Stimulated activated CD8-positive, alpha-beta memory T cell treated with anti-CD3 and anti-CD28 coated beads, Interleukin-4, amount 100 ng/mL, for 4 hours (primary cell): ENCODE measurements at regions not wholly inside any gene's neighbourhood (a gene's known extent, or its start where the extent isn't known, plus 50 kb on each side); places are given as distances from the start of the nearest gene placed in this dataset.

Experiments used
- DNase-seq, 2 donors: peaks; one replicate each; pipeline ENCODE4 v3.0.0-alpha.2; 2020; ENCODE audit warnings: low read depth in 2 of 2, low spot score in 1 of 2

DNA sequence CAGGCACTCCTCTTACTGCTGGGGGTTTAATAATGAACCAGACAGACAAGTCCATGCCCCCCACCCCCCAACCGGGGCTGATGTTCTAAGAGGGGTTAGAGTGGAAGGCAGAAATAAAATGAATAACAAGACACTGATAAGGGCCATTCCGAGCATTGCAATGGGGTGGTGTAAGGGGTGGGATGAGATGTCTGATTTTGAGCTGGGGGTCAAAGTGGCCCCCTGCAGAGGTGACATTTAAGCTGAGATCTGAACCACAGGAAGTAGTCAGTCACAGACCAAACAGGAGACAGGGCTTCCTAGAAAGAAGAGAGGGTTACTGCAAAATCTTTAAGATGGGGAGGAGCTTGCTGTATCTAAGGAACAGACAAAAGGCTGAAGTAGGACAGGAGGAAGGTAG, 180.6 kb upstream of the SH3BP4 start:
- no peak for DNase-seq

DNA sequence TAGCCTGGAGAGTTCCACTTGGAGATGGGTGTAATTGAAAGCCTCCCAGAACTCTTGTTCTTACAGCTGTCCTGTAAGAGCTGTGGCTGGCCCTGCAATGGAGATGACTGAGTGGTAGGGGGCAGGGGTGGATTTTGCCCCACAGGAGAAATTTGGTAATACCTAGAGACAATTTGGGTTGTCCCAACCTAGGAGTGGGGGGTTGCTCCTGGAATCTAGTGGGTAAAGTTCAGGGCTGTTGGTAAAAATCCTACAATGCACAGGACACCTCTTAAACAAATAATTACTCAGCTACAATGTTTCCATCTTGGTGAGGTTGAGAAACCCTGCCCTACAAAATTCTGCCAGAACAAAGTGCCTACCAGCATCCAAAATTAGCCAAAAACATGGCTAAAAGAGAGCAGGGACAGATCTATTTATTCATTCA, 181.1 kb upstream of the SH3BP4 start:
- no peak for DNase-seq

DNA sequence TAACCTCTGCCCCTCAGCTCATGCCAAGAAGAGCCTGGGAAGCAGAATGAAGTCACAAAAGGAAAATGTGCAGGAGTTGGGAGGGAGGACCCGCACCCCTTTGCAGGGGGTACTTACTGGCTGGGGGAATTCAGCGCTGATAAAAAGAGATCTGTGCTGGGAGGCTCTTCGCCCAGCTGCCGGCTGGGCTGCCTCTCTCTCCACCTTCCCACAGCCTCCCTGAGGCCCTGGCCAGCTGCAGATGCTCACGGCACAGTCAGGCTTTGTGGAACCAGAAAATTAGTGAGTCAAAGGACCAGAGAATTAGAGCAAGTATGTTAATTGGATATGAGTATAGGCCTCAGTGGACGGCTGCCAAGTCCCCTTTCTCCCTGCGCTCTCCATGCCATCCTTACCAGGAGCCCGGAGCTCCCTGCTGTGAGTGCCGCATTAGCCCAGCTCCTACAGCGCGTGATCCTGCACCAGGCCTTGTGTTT, 181.7 kb upstream of the SH3BP4 start:
- no peak for DNase-seq

DNA sequence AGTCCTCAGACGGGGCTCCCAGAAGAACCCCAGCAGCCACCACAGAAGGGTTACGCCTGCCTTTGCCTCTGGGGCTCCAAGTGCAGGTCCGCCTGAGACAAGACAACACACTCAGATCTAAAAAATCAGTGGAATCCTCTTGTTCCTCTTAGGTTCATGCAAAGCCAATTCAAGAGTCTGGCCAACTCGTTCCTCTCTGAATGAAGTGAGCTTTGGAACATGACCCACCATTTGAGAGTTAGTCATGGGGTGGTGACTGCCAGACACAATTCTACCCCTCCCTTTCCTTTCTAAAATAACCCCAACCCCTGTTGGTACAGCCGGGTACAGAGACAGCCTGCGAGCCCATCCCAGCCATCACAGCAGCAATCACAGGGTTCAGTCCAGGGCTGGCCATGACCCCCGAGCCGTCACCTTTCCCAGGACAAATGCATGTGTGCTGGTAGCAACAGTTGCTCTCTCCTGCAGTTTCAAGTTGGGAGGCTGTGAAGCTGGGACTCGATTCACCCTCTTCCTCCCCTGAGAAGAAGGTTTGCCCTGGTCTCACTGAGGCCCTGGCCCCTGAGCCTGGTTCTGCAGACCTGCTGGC, 183.1 kb upstream of the SH3BP4 start:
- no peak for DNase-seq

DNA sequence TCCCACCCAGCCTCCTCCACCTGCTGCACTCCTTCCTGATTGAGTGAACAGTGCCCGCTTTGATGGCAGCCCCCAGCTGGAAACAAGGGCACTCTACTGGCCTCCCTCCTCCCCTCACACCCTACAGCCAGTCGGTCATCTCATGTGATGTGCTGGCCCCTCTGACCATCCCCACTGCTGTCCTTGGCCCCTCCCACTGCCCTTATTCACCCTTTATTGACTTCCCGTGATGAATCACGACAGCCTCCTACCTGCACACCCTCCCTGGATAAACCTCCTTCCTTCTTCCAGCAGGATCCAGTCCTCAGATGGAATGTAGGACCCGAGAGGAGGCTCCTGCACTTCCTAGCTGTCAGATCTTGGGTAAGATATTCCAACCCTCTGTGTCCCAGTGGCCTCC, 186.5 kb upstream of the SH3BP4 start:
- no peak for DNase-seq

DNA sequence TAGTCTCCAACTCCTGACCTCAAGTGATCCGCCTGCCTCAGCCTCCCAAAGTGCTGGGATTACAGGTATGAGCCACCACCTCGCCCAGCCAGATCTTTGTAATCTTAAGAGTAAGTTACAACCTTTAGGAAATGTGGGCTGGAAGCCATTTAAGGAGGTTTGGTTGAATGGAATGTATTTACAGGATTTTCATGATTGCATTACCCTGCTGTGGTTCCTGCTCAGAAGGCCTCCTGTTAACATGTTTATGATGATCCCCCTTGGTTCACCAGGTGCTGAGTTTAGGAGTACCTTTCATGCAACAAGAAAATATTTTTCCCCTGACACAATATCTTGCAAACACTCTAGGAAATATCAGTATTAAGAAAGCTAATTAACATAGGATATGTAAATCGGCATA, 187.4 kb upstream of the SH3BP4 start:
- no peak for DNase-seq

DNA sequence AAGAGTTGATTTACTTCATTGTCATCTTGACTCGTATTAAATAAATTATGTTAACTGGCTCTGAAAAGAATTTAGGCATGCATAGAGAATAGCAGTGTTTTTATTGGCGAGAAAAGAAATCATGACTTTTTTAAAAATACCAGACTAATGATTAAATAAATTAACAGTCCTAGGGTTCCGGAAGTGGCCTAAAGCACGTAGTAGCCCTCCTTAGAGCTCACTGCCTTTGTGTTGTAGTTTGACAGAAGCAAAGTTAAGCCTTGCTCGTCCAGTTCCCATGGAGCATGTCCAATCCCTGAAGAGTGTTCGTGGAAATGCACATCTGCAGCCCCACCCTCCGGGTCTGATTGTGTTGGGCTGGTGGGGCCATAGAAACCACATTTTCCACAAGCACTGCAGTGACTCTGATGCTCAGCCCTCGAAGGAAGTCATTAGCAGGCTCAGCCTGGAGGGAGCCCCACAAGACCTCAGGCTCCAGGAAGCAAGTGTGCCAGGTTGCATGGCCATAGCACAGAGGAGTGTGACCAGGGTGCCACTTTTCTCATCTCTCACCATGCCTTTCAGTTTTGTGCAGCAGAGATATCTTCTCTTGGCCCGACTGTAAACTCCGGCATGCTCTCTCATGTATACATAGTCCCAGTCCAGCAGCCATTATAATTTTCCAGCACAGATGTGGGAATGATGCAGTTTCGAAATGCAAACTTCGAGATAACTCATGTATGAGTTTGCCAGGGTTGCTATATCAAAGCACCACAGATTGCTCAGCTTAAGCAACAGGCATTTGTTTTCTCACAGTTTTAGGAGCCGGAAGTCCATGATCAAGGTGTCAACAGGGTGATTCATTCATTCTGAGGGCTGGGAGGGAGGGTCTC, 188.6 kb upstream of the SH3BP4 start:
- DNase-seq = no peak

DNA sequence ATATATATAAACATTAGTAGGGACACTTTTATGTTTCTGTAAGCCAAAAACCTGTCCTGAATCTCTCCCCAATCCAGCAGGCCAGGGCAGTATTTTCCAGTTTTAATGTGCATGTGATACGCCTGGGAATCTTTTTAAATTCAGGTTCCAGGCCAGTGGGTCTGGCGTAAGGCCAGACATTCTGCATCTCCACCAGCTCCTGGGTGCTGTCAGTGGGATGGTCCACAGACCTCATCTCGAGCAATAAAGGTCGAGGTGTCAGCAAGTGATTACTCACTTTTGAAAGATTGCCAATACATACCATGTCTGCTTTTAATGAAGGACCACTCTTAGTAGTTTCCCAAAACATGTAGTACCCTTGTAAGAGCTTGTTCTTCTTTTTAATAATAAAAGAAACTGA, 189.9 kb upstream of the SH3BP4 start:
- no peak for DNase-seq

DNA sequence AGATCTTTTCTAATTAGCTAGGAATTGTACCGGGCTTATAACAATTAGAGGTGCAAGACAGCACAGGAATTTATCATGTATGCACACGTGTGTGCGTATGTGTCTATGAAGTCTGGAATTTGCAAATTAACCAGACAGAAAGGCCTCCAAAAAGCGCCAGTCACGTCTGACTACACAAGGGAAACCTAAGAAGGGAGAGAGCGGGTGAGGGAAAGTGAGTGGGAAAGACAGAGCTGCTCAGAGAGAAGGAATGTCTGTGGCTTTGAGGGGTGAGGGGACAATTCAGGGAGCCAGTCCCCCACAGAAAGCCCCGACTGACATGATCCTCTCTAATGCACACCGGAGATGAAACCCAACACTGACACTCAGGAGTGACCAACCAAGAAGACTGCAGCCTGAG, 197.7 kb upstream of the SH3BP4 start:
- DNase-seq = no peak

DNA sequence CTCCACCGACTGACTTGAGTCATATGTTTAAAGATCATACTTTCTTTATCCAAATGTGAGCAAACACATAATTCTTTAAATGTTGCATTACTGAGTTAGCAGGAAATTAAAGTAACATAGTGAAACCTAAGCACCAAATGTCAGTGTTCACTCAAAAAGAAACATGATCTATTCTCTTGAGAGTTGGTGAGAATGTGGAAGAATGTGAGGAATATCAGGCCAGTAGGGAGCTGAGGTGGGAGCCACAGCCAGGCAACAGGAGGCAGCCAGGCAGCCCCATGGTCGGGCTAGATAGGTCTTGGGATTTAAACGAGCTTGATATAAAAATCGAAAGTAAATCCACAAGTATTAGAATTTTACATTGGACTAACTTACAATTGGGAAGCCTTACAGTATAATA, 198.1 kb upstream of the SH3BP4 start:
- DNase-seq = no peak

DNA sequence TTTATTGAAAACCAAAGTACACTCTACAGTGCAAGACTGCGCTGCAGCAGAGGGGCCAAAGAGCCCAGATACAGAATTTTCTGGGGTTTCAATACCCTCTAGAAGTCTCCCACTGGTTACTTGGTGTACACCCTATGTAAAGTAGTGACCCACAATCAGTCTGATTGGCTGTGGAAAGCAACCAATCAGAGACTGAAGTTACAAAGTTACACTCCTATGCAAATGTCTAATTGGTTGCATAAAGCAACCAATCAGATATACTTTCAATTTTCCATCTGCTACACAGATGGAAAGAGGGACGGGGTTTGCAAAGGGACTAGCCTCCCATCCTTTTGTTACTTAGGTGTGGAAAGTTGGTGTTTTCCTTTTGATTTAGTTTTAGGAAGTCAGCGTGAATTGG, 198.9 kb upstream of the SH3BP4 start:
- DNase-seq = no peak

DNA sequence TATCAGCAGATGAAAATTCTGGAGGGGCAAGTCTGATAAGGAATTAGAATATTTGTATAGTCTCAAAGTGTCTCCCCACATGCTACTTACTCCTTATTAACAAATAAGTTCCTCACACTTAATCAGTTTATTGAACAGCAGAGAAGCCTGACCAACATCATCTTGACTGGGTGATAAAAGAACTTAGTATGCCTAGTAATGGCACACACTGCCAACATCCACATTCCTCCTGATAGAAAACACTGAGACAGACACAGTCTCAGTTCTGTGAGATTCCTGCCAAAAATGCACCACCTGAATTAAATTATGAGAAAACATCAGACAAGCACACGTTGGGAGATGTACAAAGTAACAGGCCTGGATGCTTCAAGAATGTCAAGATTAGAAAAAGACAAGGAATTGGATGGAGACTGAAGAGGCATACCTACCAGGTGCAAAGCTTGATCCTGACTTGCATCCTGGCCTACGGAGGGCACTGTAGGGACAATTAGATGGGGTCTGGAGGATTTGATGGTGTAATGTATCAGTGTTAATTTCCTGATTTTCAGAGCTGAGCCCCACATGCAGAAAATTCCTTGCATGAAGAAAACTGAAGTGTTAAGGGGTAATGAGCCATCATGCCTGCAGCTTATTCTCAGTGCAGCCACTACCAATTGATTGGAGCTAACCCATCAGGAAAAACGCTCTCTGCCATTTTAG, 200.4 kb upstream of the SH3BP4 start:
- DNase-seq = no peak

DNA sequence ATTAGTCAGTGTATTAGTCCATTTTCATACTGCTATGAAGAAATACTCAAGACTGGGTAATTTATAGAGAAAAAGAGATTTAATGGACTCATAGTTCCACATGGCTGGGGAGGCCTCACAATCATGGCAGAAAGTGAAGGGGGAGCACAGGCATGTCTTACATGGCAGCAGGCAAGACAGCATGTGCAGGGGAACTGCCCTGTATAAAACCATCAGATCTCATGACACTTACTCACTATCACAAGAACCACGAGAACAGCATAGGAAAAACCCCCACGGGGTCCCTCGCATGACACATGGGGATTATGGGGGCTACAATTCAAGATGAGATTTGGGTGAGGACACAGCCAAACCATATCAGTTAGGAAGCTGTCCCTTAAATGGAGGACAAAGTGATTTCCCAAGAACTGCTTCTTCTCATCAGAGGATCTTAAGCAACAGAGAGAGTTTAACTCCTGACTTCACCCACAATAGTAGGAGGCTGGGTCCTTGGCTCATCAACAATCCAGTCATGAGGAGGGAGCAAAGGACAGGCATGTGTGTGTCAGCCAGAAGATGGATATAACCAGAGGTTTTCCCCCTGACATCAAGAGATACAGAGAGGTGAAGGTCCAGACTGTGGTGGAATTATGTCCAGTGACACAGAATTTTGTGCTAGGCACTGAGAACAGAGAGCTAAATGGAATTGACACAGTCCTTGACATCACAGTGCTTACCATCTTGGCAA, 203.8 kb upstream of the SH3BP4 start:
- DNase-seq = no peak

DNA sequence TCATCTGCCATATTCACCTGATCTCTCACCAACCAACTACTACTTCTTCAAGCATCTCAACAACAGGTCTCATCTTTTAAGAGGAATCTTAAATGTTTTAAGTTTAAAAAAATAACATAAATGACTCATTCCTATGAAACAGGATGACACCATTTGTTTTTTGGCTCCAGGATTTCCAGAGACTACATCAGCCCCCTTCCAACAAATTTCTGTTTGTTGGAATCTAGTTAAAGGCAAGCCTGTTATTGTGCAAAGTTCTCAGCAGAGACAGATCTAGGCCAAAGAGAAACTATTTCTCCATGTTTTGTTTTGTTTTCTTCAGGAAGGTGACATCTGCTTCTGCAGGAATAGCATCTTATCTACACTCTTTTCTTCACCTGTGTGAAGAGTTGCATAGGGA, 204.8 kb upstream of the SH3BP4 start:
- no peak for DNase-seq

DNA sequence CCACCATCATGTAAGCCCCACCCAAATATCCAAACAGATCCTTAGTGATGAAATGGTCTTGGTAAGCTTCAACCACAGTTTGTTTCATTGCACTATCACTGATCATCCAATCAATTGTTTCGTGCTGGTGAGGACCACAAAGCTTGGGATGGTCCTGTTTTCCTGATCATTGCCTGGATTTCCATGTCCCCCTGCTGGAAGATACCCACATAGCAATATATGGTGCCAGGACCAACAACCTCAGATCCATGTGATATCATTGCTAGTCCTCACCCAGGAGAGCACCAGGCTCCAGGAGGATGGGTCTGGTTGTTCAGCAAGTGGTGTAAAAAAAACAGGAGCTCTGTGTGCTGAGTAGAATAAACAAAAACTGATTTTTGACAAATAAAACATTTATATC, 206.5 kb upstream of the SH3BP4 start:
- DNase-seq = no peak

DNA sequence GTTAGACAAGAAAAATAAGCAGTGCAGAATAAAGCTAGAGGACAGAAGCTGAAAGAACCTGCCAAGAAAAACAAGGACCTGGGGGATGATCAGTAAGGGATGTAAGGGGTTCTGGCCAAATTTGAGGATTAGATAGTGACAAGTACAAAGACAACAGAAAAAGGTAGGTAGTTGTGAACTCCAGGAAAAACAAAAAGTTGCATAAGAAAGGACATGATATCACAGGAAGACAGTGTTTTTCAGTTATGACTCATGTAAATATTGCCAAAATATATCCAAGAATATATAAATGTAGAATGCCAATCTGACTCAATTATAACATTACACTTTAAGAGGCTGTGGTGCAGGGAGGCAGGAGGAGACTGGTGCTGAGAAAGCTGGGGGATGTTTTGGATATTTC, 209.8 kb upstream of the SH3BP4 start:
- no peak for DNase-seq

DNA sequence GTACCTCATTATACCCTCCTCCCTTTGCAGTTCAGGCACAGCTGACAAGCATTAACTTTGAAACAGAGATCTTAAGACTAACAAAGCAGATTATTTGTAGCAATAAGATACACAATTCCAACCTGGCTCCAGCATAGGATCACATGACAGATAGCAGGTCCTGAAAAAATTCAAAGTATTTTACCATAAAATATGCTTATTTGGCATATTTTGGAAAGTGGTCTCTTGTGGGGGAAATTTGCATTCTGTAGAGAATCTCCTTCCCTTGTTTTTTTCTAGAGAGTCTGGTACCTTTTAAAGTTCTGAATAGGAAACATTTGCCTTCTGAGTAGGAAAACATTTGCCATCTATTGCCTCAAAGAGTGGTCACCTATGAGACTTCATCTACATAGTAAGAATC, 212.8 kb upstream of the SH3BP4 start:
- no peak for DNase-seq

DNA sequence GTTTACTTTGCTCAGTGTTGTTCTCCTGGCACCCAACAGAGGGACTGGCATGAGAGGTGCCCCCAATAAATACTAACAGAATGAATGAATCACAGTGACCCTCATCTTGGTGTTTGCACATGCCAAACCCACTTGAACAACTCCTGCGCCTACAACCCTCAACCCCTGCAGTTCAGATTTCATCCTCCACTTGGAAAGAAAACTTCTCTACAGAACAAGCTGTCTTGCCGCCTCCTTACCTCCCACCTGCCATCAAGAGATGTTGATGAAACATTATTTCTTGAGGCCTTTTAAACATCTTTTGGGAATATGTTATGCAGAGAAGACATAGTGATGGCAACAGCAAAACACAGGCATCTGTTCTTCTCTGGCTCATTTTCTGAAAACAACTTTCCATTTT, 216.0 kb upstream of the SH3BP4 start:
- DNase-seq = no peak

DNA sequence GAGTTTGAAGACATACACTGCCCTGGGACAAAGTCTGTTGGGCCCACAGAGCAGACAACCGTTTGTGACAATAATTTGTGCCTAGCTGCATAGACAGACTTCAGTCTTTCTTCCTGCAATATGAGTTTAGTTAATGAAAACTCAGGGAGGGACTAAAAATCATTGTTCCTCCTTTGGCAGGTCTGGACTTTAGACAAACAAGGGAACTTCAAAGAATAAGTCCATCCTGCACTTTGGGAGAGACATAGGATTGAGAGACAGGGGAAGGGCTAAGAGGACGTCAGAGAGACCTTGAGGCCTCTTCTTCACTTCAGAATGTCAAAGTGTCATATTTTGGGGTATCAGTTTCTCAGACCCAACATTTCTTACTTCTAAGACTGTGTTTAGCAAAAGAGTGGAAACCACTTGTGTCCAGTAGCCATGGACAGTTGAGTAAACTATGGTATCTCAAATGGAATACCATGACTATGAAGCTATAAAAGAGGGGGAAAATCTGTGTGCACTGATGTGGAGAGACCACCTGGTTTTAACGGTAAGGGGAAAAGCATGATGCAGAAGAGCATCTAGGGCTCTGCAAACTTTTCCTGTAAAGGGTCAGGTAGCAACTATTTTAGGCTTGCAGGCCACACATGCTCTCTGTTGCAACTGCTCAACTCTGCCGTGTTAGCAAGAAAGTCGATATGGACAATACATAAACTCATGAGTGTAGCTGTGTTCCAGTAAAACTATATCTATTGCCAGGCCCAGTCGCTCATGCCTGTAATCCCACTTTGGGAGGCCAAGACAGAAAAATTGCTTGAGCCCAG, 217.8 kb upstream of the SH3BP4 start:
- no peak for DNase-seq

DNA sequence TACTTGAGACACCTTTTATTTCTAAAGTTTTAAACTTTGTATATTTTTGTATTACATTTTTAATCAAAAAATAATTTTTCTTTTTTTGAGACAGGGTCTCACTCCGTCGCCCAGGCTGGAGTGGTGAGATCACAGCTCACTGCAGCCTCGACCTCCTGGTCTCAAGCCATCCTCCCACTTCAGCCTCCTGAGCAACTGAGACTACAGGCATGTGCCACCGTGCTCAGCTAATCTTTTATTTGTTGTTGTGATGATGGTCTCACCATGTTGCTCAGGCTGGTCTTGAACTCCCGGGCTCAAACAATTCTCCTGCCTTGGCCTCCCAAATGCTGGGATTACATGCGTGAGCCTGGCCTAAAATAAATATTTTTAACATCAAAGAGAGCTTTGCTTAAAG, 218.7 kb upstream of the SH3BP4 start:
- no peak for DNase-seq
